ENCODE measurements at regions not wholly inside any gene's neighbourhood (a gene's known extent, or its start where the extent isn't known, plus 50 kb on each side); places are given as distances from the start of the nearest gene placed in this dataset.

GRCh38 chr2:147502711-147503290 is 342.0 kb upstream of the ACVR2A start:
- TF ChIP-seq CTCF (IDR thresholded peaks at IDR 0.05): no peak
- no peak for TF ChIP-seq REST (IDR thresholded peaks at IDR 0.05; ENCODE audit: insufficient read depth in 1 of 2, low read depth in 2 of 2, low read length in 1 of 2)
- no peak for TF ChIP-seq POLR2AphosphoS5 (IDR thresholded peaks at IDR 0.05; ENCODE audit: low read depth, low read length)
